Dermis blood vessel endothelial cell (primary cell): ENCODE measurements at regions not wholly inside any gene's neighbourhood (a gene's known extent, or its start where the extent isn't known, plus 50 kb on each side); places are given as distances from the start of the nearest gene placed in this dataset.

Source experiments
- DNase-seq: peaks from one replicate; pipeline ENCODE4 v3.0.0; 2010

- DNase-seq, result no peak
Observed at GRCh38 chr14:53807108-53807507, 149.5 kb downstream of the BMP4 start.

GRCh38 chr14:53796734-53797133 is 159.9 kb downstream of the BMP4 start:
- no peak for DNase-seq

GRCh38 chr14:53793790-53794505 is 162.7 kb downstream of the BMP4 start:
- DNase-seq, result peak; percentile 4

- peak; percentile 11 for DNase-seq
Observed at GRCh38 chr14:53792909-53793308, 163.7 kb downstream of the BMP4 start.

- no peak for DNase-seq
Observed at GRCh38 chr14:53790731-53791500, 165.7 kb downstream of the BMP4 start.

- DNase-seq, result no peak
Observed at GRCh38 chr14:53788566-53788965, 168.1 kb downstream of the BMP4 start.

GRCh38 chr14:53786045-53786444 is 170.6 kb downstream of the BMP4 start:
- DNase-seq, result peak; percentile 26

- DNase-seq, result no peak
Observed at GRCh38 chr14:53784688-53785087, 171.9 kb downstream of the BMP4 start.

- DNase-seq, result no peak
Observed at GRCh38 chr14:53783256-53783655, 173.4 kb downstream of the BMP4 start.

GRCh38 chr14:53780051-53780555 is 176.5 kb downstream of the BMP4 start:
- DNase-seq, result no peak

- no peak for DNase-seq
Observed at GRCh38 chr14:53779301-53779700, 177.3 kb downstream of the BMP4 start.

GRCh38 chr14:53778263-53778662 is 178.4 kb downstream of the BMP4 start:
- DNase-seq, result no peak

GRCh38 chr14:53772936-53773335 is 183.7 kb downstream of the BMP4 start:
- DNase-seq, result no peak

GRCh38 chr14:53767566-53767965 is 189.1 kb downstream of the BMP4 start:
- DNase-seq, result no peak

GRCh38 chr14:53766601-53767000 is 190.0 kb downstream of the BMP4 start:
- no peak for DNase-seq

- DNase-seq, result no peak
Observed at GRCh38 chr14:53766106-53766505, 190.5 kb downstream of the BMP4 start.

- DNase-seq, result no peak
Observed at GRCh38 chr14:53764846-53765245, 191.8 kb downstream of the BMP4 start.

GRCh38 chr14:53758141-53758540 is 198.5 kb downstream of the BMP4 start:
- DNase-seq, result no peak

GRCh38 chr14:53757732-53758131 is 198.9 kb downstream of the BMP4 start:
- no peak for DNase-seq

GRCh38 chr14:53751650-53752049 is 205.0 kb downstream of the BMP4 start:
- DNase-seq, result no peak

- DNase-seq, result no peak
Observed at GRCh38 chr14:53748691-53749090, 207.9 kb downstream of the BMP4 start.

- DNase-seq, result no peak
Observed at GRCh38 chr14:53744857-53745256, 211.8 kb downstream of the BMP4 start.

- DNase-seq, result no peak
Observed at GRCh38 chr14:53743371-53743770, 213.3 kb downstream of the BMP4 start.

GRCh38 chr14:53742233-53742620 is 214.4 kb downstream of the BMP4 start:
- peak; percentile 13 for DNase-seq
